ENCODE measurements at regions not wholly inside any gene's neighbourhood (a gene's known extent, or its start where the extent isn't known, plus 50 kb on each side); places are given as distances from the start of the nearest gene placed in this dataset.

DNA sequence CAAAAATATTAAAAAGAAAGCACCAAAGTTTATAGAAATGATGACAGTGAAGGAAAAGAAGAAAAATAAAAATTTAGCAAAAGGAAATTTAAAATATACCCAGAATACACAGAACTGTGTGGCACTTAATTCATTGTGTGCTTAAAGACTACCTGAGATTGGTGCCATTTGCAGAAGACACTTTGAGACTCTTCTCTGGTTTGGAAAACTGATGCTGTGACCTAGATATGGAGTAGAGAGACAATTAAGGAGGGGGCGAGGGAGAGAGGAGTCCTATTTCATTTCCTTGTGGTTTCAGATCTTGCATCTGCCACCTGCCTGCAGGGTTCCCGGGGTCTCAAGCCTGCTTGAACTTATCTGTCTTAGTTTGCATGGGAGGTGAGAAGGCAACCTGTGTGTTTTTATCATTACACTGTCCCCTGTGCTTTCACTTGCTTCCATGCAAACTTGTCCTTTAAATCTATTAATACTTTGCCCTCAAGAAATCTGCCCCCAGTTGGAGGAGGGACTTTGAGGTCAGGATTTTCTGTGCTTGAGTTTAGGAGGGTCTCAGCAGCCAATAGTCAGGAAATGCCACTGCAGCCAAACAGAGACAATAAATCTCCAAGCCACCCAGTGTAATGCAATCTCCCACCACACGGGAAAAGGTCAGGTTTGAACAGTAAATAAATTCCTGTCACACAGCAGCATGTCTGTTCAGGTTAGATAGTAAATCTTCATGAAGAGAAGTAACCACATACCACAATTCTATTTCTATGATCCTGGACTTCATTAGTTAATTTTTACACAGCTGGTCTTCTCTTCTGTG is 119.4 kb downstream of the CAND1 start:
- no peak for DNase-seq (ENCODE audit: low spot score)
- no peaks in the 10 kb centered on the region for H3K36me3 ChIP-seq
- H3K9me3 ChIP-seq, result no peaks in the 10 kb centered on the region
- no peak for TF ChIP-seq POLR2A (IDR thresholded peaks at IDR 0.05)
- TF ChIP-seq, protein P1, sequence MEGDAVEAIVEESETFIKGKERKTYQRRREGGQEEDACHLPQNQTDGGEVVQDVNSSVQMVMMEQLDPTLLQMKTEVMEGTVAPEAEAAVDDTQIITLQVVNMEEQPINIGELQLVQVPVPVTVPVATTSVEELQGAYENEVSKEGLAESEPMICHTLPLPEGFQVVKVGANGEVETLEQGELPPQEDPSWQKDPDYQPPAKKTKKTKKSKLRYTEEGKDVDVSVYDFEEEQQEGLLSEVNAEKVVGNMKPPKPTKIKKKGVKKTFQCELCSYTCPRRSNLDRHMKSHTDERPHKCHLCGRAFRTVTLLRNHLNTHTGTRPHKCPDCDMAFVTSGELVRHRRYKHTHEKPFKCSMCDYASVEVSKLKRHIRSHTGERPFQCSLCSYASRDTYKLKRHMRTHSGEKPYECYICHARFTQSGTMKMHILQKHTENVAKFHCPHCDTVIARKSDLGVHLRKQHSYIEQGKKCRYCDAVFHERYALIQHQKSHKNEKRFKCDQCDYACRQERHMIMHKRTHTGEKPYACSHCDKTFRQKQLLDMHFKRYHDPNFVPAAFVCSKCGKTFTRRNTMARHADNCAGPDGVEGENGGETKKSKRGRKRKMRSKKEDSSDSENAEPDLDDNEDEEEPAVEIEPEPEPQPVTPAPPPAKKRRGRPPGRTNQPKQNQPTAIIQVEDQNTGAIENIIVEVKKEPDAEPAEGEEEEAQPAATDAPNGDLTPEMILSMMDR (IDR thresholded peaks at IDR 0.05), result peak in 2 of 4 experiments; percentile 16 to 43
- no peak overlapping the region for H3K4me3 ChIP-seq
- H3K27ac ChIP-seq, result no peak overlapping the region
- 31% methylated on average over 3 of the region's 3 CpGs for WGBS
- no peaks in the 10 kb centered on the region for H3K4me1 ChIP-seq (replicated peaks)
- H3K27me3 ChIP-seq (replicated peaks; ENCODE audit: insufficient read depth), result no peaks in the 10 kb centered on the region
- intact Hi-C loops (cut with DNase I), result no loop called here

DNA sequence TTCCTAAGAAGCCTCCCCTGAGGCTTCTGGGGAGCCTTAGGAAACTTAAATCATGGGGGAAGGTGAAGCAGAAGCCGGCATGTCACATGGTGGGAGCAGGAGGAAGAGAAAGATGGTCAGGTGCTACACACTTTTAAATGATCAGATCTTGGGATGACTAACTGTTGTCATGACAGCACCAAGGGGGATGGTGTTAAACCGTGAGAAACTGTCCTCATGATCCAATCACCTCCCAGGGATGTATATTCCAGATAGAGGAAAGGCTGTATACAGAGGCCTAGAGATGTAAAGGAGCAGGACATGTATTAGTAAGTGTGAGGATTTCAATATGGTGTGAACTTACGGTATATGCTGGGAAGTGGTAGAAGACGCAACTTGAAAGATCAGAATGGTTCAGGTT is 121.1 kb downstream of the CAND1 start:
- TF ChIP-seq POLR2AphosphoS5 (IDR thresholded peaks at IDR 0.05) (no peak), POLR2A (IDR thresholded peaks at IDR 0.05) (no peak)
- TF ChIP-seq, protein P1 (IDR thresholded peaks at IDR 0.05), result no peak
- 94% methylated on average over 4 of the region's 4 CpGs for WGBS
- DNase-seq (ENCODE audit: low spot score), result no peak
- no peak overlapping the region for H3K27ac ChIP-seq
- no peak overlapping the region for H3K4me3 ChIP-seq
- H3K9me3 ChIP-seq, result no peaks in the 10 kb centered on the region
- no peaks in the 10 kb centered on the region for H3K4me1 ChIP-seq (replicated peaks)
- intact Hi-C loops (cut with DNase I), result no loop called here
- H3K36me3 ChIP-seq, result no peaks in the 10 kb centered on the region
- no peaks in the 10 kb centered on the region for H3K27me3 ChIP-seq (replicated peaks; ENCODE audit: insufficient read depth)

DNA sequence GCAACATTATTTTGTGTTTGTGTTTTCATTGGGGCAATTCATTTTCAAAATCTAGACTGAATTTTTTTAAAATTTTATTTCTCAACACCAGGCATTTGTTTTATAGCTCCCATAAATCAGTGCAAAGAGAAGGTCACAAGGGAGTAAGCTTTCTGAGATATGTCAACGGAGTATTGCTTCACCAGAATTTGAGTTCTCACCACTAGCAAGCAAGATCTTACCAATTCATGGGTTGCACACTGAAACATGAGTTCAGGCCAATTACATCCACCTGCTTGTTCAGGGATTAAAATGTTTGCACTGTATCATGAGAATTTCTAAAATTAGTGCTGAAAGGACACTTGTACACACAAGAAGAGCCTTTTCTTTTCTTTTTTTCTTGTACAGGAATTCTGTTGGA is 121.9 kb downstream of the CAND1 start:
- Histone ChIP-seq H3K9me3 (no peaks in the 10 kb centered on the region), H3K4me3 (no peak overlapping the region), H3K27me3 (replicated peaks; ENCODE audit: insufficient read depth) (no peaks in the 10 kb centered on the region), H3K36me3 (no peaks in the 10 kb centered on the region), H3K27ac (no peak overlapping the region), H3K4me1 (replicated peaks) (no peaks in the 10 kb centered on the region)
- DNase-seq (ENCODE audit: low spot score), result no peak
- WGBS, result 33% methylated on average over 1 of the region's 1 CpG
- intact Hi-C loops (cut with DNase I), result no loop called here
- no peak for TF ChIP-seq POLR2A (IDR thresholded peaks at IDR 0.05)
- no peak for TF ChIP-seq POLR2AphosphoS5 (IDR thresholded peaks at IDR 0.05)
- TF ChIP-seq, protein P1 (IDR thresholded peaks at IDR 0.05), result no peak

DNA sequence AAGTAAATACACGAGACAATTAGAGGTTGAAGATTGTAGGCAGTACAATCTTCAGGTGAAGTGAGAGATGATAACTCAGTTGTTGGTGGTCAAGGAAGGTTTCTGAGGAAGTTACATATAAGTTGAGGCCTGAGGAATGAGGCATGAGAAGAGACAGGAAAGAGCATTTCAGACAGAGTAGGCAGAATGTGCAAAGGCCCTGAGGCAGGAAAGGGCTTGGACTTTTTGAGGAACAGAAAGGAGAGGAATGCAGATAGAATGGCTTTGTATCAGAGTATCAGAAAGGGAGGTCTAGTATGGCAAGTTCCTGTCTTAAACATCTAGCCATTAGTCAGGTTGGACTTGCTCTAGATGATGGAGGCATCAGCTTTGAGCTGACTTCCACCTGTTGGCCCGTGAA is 122.5 kb downstream of the CAND1 start:
- WGBS, result 93% methylated on average over 2 of the region's 2 CpGs
- DNase-seq (ENCODE audit: low spot score), result no peak
- intact Hi-C loops (cut with DNase I), result no loop called here
- Histone ChIP-seq H3K4me1 (replicated peaks) (no peaks in the 10 kb centered on the region), H3K27ac (no peak overlapping the region), H3K9me3 (no peaks in the 10 kb centered on the region), H3K36me3 (no peaks in the 10 kb centered on the region), H3K27me3 (replicated peaks; ENCODE audit: insufficient read depth) (no peaks in the 10 kb centered on the region), H3K4me3 (no peak overlapping the region)
- TF ChIP-seq, protein P1 (IDR thresholded peaks at IDR 0.05), result no peak
- TF ChIP-seq POLR2A (IDR thresholded peaks at IDR 0.05), result no peak
- TF ChIP-seq POLR2AphosphoS5 (IDR thresholded peaks at IDR 0.05), result no peak

DNA sequence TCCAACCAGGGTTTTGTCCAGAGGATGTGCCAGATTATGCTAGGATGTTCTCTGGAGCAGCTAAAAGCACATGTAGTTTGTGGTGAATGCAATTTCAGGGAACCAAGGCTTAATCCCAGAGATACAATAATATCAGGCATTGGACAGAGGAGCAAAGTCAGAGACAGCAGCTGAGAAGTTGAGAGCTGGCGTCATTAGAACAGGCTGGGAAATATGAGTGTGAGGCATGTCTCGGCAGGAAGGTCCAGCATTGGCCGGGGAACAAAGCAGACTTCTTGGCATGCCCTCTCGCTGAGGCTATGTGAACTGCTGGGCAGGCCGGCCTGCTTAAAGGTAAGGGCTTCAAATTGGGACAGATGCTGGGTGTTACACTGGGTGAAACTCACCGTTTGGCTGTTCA is 125.4 kb downstream of the CAND1 start:
- Histone ChIP-seq H3K36me3 (no peaks in the 10 kb centered on the region), H3K4me1 (replicated peaks) (no peaks in the 10 kb centered on the region), H3K27me3 (replicated peaks; ENCODE audit: insufficient read depth) (no peaks in the 10 kb centered on the region), H3K27ac (peak overlapping the region; percentile 27 to 41), H3K4me3 (no peak overlapping the region), H3K9me3 (no peaks in the 10 kb centered on the region)
- intact Hi-C loops (cut with DNase I), result no loop called here
- DNase-seq (ENCODE audit: low spot score), result peak; percentile 85
- TF ChIP-seq POLR2A (IDR thresholded peaks at IDR 0.05), result no peak
- TF ChIP-seq, protein P1 (IDR thresholded peaks at IDR 0.05), result peak in 2 of 4 experiments; percentile 28 to 53
- peak; percentile 68 for TF ChIP-seq POLR2AphosphoS5 (IDR thresholded peaks at IDR 0.05)
- 16% methylated on average over 6 of the region's 6 CpGs for WGBS
